ENCODE measurements at regions not wholly inside any gene's neighbourhood (a gene's known extent, or its start where the extent isn't known, plus 50 kb on each side); places are given as distances from the start of the nearest gene placed in this dataset.

DNA sequence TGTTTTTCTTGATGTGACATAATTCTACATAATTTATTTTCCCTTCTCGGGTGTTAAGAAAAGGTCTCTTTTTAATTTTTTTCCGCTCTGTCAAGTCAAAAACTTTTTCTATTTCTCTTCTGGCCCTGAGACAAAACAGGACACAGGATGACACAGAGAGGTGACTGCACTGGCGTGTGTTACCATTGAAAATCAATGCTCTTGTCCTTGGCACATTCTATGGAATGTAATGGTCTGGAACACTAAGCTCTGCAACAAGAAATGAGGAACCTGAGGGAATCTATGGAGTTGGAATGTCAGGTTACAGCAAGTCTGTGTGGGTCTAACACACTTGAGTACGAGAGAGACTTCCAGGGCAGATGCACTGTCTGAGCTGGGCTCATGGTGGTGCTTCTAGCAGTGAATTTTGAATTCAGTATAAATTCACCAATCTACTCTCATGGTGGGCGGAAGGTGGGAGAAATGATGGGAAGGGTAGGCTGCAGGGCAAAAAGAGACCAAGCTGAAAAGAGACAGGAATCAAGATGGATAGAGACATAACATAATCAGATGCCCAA is 508.3 kb downstream of the TUSC7 start:
- TF ChIP-seq CTCF (IDR thresholded peaks at IDR 0.05; ENCODE audit: control extremely low read depth in 1 of 3, insufficient read depth in 1 of 3, low read depth in 1 of 3, low read length in 3 of 3) (no peak), RNF2 (IDR thresholded peaks at IDR 0.05; ENCODE audit: borderline replicate concordance, low read depth, low read length, missing control alignments, poor library complexity, severe bottlenecking) (no peak)
